NCI-H1105 treated with DMSO at 0.1 percent for 48 hours (cell line): ENCODE measurements at regions not wholly inside any gene's neighbourhood (a gene's known extent, or its start where the extent isn't known, plus 50 kb on each side); places are given as distances from the start of the nearest gene placed in this dataset.
A peak's percentile ranks its signal among the peaks of the same experiment; 100 is the strongest.

Experiments
- DNase-seq: peaks from one replicate; lab custom pipeline; 2025; lab: John Stamatoyannopoulos, UW

DNA sequence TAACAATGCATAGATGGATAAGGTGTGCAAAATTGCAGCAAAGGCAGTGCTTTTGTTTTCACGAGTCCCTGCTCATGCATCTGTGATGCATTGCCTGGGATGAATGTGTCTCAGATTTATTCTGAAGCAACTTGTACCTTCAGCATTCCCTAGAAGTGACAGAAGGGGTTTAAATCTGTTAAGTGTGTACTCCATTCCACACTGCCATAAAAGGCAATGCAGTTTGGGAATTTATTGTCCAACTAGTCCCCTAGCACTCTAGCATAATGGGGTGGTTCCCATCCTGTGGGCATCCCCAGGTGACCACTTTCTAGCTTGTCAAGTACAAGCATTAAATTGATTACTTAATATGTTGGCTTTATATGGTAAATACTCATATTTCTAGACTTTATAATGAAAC is 306.5 kb upstream of the CBLB start:
- no peak for DNase-seq

DNA sequence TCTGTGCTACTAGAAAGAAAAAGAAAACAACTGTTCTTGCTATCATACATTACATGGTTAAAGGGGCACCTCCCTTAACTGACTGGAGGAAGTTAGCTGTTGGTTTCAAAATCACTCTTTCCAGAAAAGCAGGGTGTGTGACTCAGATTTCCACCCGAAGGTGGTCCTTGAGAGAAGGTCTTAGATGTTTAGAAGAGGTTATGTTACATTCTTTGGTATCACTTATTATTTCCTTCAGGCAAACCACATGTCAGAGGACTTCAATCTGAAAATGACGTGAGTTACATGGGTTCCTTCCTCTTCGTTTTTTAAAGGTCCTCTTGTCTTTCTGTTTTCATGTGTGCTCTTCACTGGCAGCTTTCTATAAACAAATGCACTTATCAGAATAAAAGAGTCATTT is 307.9 kb upstream of the CBLB start:
- DNase-seq: no peak

DNA sequence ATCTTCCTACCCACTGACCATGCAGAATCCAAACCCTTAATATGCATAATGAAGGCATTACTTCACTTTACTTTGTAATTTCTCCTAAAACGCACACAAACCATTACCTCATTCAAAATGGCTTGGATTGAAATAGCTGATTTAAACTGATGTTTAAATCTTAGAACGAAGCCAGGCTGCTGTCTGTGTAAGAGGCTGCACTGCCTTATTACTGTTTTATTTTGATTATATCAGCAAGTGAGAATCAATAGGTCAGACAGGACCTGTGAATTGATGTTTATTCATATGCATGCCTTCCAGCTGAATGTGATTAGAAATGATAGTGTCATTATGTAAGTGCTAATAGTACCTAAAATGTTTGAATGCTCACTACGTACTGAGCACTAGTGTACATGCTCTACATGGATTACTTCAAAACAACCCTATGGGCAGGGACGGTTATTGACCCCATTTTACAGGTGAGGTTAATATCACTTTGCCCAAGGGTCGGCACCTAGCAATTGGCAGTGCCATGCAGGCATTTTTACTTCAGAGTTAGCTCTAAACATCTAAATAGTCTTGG is 314.2 kb upstream of the CBLB start:
- DNase-seq: no peak

DNA sequence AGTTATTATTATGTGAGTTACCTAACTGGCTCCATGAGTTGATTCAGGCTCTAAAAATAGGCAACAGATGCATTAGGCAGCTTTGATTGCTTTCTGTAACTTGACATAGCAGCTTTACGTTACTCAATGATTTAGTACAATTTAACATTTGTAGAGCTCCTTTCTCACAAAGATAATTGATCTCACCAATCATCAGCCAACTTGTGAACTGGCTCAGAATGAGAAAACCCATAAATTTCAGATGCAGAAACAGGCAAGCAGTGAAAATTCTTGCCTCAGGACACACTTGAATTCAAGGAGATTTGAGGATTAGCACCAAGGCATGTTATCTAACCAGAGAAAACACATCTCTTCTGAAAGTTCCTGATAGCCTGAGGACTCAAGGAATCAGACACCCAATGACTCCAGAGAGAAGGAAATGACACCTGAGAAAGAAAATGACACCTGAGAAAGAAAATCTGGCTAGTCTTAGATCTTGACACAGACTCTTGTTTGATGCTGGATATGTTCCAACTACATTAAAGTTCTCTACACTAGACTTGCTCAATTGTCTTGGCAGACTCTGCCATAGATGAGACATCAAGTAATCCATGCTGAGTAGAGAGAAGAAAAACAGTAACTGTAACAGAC is 315.1 kb upstream of the CBLB start:
- peak; percentile 25 for DNase-seq

DNA sequence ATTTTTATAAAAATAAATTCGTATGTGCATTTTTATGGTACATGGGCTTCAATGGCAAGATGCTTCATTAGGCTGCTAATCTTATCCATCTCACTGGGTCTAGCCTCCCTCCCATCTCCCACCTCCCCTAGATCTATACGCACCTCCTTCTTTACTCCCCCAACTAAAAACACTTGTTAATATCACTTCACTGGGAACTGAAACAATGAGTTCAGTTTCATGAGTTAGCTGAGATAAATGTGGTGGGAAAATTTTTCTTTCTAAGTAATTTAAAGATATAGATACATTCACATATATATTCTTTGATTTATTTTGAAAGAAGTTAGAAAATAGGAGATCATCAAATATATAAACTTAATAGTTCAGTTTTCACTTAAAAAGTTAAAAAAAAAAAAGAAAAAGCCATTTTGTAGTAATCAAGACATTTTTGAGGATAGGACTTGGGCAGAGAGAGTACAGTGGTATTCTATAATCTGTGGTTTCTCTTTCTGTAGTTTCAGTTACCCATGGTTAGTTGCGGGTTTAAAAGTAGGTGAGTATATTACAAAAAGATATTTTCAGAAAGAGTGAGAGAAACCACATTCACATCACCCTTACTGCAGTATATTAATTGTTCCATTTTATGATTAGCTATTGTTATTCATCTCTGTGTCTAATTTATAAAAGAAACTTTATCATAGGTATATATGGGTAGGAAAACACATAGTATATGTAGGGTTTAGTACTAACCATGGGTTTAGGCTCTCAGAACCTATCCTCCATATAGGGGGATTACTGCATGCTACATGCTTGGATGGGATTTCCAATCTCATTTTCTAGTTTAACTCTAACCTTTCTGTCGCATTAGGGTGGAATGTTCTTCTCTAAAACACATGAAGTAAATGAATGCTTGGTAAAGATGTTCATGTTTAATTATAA is 316.0 kb upstream of the CBLB start:
- DNase-seq: no peak

DNA sequence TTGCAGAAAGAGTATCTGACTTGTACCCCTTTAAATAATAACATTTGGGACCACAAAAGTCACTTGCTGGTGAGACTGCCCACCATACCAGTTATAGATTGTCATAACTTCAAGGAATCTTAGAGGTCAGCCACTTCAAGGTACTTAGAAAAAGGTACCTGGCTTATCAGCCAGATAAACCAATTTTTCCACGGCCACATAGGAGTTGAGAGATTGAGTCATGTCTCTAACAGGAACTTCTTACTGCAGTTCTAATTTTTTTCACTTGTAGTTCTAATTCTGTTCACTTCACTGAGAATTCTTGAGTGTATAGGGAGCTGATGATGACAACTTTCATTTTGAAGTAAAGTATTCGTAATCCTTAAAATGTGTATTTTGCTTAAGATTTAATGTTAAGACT is 317.1 kb upstream of the CBLB start:
- no peak for DNase-seq

DNA sequence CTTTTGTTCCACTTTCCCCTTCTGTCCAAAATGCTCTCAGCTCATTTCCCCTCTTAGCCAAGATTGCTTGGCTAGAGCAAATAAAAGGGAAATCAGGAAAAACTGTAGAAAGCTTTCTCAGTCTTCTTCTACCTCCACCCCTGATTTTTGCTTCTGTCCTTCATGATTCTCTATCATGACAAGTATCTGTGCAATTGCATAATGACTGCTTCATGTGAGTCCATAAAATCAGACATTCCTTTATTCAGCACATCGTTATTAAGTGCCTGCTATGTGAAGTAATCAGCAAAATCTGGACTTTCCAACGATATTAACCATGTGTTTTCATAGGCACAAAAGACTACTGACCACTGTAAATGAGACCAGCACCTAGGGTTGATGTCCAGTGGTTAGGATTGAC is 321.5 kb upstream of the CBLB start:
- DNase-seq: no peak

DNA sequence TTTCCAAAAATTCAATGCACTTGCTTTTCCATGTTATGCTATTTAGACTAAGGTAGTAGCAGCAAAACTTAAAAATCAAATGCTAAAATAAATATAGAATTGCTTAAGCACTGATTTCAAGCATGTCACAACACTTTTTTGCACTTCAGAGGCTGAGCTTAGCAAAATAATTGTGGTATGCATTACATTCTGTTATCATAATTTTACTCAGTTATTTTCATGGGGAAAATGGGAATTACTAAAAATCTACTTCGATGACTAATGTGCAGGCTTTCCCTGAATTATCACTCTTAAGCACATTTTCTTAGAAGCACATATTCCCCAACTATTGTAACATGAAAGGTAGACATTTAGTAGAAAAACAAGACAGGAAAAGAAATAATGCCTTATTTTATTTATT is 322.4 kb upstream of the CBLB start:
- no peak for DNase-seq

DNA sequence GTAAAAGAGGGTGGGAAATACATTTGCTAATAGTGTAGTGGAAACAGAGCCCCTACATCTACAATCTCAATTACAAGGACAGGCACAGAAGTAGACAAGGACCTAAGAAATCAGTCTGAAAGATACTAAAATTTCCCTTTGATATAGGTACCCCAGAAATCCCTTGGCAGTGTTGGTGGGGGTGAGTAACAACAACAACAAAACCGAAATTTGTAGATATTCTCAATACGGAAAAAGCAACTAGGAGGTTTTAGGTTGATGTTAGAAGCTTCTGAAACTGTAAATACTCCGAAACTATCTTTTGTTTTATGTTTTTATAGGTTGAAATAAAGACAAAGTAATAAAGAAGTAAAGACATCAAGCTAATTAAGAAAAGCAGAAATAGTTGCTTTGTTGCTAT is 323.1 kb upstream of the CBLB start:
- no peak for DNase-seq

DNA sequence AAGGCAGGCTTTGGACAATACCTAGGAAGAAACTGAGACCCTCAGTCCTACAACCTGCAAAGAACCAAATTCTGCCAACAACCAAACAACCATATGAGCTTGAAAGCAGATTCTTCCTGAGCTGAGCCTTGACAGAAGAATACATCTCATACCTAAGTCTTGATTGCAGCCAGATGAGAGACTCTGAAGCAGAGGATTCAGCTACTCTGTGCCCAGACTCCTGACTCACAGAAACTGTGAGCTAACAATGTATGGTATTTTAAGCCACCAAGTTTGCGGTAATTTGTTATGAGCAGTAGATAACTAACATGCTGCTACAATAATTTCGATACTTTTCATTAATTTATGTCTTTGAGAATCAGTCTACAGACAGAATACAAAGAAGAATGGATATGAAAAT is 325.1 kb upstream of the CBLB start:
- no peak for DNase-seq

DNA sequence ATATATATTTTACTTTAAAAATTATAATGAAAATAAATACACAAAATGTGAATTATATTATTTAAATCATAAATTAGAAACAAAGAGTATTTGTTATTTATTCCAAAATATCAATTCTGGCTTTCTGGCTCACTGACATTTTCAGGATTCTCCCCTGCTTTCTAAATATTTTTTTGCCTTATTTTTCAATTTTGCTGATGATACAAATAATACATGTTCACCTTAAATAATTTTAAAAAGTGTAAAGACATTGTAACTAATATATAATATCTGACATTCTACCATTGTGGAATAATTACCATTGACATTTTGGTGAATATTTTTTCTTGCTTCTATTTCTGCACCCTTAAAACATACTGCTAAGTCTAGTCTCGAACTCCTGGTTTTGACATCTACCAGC is 325.9 kb upstream of the CBLB start:
- no peak for DNase-seq

DNA sequence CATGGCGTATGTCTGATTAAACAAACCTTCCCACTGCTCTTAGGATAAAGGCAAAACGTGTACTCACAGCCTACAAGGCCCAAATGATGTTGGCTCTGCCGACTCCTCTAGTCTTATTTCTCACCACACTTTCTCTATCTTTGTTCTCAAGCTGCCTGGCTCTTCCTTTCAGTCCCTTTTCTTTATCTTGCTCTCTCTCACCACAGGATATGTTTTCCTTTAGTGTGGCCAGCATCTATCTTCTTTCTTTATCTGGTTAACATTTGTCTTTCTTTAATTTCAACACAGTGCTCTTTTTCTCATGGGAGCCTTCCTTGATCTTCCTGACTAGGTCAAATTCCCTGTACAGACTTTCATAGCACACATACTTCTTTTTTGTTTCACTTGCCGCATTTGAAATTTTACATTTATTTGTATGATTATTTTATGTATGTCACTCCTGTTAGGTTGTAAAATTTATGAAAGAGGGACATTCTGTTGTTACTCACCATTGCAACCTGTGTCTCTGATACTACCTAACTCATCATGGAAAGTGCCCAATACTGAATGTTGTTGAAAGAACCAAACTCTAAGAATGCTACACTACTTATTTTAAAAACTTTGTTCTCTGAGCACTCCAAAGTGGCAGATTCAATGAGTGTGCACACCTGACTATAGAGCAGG is 328.9 kb upstream of the CBLB start:
- DNase-seq: no peak

DNA sequence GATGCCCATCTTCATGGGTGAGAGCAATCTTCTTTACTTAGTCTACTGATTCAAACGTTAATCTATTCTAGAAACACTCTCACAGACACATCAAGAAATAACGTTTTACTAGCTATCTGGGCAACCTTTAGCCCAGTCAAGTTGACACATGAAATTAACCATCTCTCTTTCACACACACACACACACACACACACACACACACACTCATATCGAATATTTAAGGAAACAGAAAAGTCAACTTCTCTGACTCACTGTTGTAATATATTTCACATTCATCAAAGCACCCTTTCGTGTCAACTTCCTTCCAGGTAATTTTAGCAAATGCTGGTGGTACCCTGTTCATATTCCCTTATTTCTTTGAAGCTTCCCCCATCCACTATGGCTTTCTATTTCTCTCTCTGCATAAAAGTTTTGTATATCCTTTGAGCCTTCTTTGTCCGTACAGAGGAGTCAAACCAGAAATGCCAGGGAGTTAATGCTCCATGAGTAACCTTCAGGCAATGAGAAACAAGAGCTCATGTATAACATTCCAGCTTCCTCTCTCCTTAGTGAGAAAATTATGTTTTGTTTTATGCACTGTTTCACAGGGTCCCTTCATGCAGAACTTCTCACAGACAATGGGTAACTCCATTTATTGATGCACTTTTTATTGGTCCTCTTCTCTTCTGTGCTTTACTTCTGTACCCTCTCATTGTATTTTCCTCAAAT is 335.5 kb upstream of the CBLB start:
- no peak for DNase-seq

DNA sequence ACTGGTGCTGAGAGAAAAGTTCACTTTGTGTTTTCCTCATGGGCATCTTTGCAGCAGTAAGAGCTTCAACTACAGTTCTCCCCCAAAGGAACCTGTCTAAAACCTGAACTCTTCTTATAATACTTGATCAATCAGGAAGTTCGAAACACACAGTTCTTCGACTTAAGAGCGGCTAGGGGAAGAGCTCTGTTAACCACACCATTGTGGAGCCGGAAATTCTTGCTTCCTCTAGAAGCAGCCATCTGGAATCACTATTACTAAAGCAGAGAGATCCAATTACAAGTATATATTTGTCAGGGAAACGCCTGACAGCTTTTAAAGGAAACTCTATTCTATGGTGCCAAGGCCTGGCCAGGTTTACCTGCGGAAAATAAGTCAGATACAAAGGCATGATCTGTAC is 337.3 kb upstream of the CBLB start:
- DNase-seq: no peak

DNA sequence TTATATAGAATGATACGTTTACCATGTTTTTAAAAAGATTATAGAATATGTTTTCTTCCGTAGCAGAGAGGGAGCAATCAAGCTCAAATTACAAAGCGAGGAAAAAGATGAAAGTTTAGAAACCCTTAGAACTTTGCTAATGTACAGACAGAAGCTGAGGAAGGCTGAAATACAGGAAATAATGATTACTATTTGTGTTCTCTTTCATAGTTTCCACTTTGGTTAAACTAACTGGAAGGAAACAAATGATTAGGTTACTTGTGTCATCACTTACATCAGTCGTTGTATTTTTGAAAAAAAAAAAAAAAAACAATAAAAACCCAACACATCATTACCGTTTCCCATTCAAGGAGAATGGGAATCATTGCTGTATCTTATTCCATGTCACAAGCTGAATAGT is 337.8 kb upstream of the CBLB start:
- no peak for DNase-seq

DNA sequence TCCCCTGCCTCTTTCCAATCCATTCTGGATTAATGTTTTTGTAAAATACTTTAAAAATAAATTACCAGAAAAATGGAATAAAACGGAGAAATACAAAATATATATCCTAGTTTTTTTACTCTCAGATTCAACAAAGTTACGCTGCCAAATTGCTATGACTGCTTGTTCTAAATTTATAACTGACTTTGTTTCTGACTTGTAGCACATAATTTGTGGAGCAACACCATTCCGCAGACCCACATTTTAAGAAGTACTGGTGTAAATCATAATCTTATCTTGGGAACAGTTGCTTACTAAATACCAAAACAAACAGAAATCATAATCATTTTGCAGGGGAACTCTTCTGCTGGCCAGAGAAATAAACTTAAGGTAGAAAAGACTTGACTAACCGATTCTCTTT is 339.4 kb upstream of the CBLB start:
- no peak for DNase-seq

DNA sequence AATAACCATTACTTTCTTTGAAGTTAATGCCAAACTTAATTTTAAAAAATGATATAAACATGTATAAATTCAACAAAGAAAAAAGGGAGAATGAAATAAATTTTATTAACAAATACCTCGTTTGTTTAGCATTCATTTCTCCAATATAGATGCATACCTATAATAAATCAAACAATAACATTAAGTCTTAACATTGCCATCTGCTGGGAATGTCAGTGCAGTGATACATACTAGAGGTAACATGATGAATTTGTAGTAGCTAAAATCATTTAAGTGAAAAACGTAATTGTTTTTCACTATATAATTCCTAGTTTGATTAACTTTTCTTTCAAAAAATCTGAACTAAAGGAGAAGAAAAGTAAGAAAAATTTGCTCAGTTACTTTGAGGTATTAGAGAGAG is 340.2 kb upstream of the CBLB start:
- DNase-seq: no peak

DNA sequence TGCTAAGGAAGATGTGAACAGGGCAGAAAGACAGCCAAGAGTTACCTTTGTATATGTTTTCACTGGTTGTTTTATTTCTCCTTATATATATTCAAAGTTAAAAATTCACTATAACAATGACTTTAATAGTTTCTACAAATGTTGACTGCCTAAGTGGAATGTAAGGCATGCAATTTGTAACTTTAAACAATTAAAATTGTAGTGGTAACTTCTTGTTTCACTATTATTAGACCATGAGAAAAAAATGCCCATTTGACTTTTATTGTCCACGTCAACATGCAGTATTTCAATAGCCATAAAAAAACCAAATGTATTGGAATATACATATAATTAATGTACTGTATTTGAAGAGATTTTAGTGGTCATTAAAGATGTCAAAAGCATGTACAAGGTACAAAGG is 340.7 kb upstream of the CBLB start:
- no peak for DNase-seq

DNA sequence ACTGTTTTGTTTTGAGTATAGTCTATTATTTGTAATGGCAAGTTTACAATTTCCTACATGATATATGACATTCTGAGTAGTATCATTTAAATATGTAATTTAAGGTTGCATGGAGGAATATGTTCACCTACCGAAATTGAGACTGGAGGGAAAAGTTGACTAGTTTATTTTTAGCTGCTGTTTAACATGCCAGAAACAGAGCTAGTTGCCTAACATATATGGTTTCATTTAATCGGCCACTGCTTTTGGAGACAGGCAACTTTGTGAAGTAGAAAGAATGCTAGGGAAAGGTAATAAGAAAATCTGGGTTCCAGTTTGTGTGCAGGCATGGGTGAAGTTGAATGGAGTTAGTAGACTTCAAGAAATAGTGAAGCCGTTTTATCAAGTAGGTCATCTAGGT is 342.1 kb upstream of the CBLB start:
- DNase-seq: no peak

DNA sequence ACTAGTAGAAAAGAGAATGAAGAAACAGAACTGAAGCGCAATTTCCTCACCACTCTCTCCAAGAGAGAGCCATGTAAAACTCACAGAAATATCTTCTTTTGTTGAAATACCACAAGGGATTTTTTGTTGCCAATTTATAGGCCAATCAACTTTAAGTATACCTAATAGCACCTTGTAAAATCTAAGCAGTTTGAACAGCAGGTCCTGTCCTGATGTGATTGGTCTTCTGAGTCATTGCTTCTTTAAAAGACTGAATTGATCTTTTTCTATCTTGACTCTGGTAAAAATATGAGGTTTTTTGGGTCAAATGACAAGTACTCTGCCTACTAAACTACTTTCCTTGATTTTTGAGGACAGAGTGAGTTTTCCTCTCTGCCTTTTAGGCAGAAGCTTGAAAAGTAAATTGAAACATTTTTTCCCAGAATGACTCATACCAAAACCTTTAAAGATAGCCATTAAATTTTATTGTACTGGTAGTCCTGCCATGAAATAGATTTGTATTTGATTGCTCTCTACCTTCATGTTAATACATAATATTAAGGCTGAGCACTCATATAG is 343.9 kb upstream of the CBLB start:
- DNase-seq: no peak

DNA sequence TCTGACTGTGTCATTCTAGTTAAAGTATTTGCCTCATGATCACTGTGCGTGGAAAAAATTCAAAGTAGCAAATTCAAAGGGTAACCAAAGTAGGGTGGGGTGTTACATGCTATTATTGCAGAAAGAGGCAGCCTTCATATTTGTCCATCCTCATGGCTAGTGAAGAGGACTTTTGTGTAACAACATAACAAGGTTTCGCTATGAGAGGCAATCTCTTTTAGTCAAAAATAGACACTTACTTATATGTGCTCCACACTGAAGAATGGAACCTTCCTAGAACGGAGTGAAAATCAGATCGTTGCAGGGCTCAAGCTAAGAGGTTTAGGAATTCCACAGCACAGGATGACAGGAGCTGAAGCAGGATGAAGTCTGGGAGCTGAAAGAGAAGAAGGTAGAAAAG is 345.1 kb upstream of the CBLB start:
- DNase-seq: no peak

DNA sequence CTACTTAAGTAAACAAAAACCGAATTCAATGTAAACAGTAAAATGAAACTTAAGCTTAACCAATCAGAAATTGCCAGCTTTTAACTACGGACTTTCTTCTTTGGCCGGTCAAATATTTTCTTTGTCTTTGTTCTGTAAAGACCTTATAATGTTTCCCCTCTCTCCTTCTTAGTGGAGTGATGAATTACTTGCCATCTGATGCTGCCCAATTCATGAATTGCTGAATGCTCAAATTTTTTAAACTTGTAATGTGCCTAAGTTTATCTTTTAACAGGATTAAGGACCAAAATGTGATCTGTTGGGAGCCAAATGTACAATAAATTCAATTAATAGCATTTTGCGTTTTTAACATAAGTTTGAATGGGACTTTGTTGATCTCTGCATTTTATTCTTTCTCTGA is 345.8 kb upstream of the CBLB start:
- no peak for DNase-seq
